ENCODE measurements at regions not wholly inside any gene's neighbourhood (a gene's known extent, or its start where the extent isn't known, plus 50 kb on each side); places are given as distances from the start of the nearest gene placed in this dataset.

DNA sequence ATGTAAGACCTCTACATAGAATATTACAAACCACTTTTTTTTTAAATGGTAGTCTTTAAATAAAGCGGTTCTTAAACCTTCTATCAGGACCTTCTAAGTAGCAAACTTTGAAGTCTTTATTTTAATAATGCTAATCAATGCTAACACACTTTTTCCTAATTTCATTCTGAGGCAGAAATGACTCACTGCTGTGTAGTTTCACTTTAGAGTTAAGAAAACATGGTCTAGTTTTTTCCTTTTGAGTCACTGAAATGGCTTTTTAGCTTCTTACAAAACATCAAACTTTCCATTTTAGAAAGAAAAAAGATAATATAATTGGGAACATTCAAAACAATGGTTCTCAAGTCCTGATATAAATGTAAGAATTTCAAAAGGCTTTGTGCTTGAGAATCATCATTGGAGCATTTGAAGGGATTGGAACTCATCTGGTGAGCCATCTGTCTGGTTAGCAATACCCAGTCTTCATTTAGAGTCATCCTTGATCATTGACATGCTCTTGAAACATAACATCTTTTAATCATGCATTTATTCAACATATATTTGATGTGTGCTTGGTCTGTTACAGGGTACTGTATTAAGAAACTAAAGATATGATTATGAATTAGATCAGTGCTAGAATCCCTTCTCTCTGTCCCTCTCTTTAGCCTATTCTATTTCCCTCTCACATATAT lies 258.3 kb upstream of the MON1B start:
- TF ChIP-seq POLR2AphosphoS5 (IDR thresholded peaks at IDR 0.05; ENCODE audit: low read depth, low read length) (no peak), TAF1 (IDR thresholded peaks at IDR 0.05; ENCODE audit: borderline replicate concordance, insufficient read depth, low read length) (no peak)
